Nephron (organoid): ENCODE measurements at regions not wholly inside any gene's neighbourhood (a gene's known extent, or its start where the extent isn't known, plus 50 kb on each side); places are given as distances from the start of the nearest gene placed in this dataset.

Experiments used
- H3K27ac Mint-ChIP-seq, 3 experiments: 2 replicates each; pipeline ENCODE4 v1.8.0; 2020; ENCODE audit warnings: mixed read lengths in 3 of 3, mild to moderate bottlenecking in 2 of 3, moderate library complexity in 1 of 3
- H3K27me3 Mint-ChIP-seq: 2 replicates; pipeline ENCODE4 v1.8.0; 2021; ENCODE audit warnings: low read depth, mild to moderate bottlenecking, moderate library complexity, mixed read lengths
- H3K36me3 Mint-ChIP-seq: 2 replicates; pipeline ENCODE4 v1.8.0; 2020; ENCODE audit warnings: low read depth, mixed read lengths
- H3K4me1 Mint-ChIP-seq: 2 replicates; pipeline ENCODE4 v1.8.0; 2020; ENCODE audit warnings: mixed read lengths
- H3K4me3 Mint-ChIP-seq, 3 experiments: 2 replicates each; pipeline ENCODE4 v1.8.0; 2020; ENCODE audit warnings: mild to moderate bottlenecking in 3 of 3, mixed read lengths in 3 of 3, moderate library complexity in 2 of 3
- H3K9me3 Mint-ChIP-seq: 2 replicates; pipeline ENCODE4 v1.8.0; 2020; ENCODE audit warnings: mixed read lengths
- TF ChIP-seq, protein P1 (sequence below), 3 experiments: fragments of 200-600 bp; sonication (generic); IDR thresholded peaks; one replicate each; pipeline ENCODE4 v1.5.0; 2021; ENCODE audit warnings: antibody characterized with exemption in 3 of 3; ENCODE audit not compliant: unreplicated experiment in 3 of 3

DNA sequence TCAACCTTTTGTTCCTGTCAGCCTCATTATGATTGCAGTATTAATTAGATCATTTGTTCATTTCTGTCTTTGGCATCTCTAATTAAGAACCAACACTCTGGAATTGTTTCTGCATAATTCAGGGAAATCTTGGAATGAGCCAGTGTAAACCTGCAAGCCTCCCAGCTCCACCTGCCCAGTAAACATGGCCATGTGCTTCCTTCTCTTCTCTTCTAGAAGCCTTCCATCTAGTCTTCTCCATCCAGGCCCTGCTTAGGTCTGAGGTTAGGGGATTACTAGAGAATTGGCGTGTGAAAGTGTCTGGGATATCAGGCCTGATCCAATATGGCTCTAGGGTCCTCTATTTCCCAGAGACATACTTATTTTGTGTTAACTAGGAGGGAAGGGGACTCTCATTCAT lies 528.0 kb downstream of the AACS start:
- Mint-ChIP-seq H3K27ac (no peak overlapping the region), H3K4me3 (no peak overlapping the region), H3K27me3 (peaks cover 6% of the 10 kb centered on the region), H3K4me1 (no peaks in the 10 kb centered on the region), H3K9me3 (peaks cover 5% of the 10 kb centered on the region), H3K36me3 (no peaks in the 10 kb centered on the region)
- TF ChIP-seq, protein P1, sequence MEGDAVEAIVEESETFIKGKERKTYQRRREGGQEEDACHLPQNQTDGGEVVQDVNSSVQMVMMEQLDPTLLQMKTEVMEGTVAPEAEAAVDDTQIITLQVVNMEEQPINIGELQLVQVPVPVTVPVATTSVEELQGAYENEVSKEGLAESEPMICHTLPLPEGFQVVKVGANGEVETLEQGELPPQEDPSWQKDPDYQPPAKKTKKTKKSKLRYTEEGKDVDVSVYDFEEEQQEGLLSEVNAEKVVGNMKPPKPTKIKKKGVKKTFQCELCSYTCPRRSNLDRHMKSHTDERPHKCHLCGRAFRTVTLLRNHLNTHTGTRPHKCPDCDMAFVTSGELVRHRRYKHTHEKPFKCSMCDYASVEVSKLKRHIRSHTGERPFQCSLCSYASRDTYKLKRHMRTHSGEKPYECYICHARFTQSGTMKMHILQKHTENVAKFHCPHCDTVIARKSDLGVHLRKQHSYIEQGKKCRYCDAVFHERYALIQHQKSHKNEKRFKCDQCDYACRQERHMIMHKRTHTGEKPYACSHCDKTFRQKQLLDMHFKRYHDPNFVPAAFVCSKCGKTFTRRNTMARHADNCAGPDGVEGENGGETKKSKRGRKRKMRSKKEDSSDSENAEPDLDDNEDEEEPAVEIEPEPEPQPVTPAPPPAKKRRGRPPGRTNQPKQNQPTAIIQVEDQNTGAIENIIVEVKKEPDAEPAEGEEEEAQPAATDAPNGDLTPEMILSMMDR (IDR thresholded peaks at IDR 0.05; ENCODE audit: unreplicated experiment in 3 of 3), result no peak

GRCh38 chr12:125604976-125605375 lies 539.7 kb downstream of the AACS start:
- H3K27me3 Mint-ChIP-seq, result no peaks in the 10 kb centered on the region
- TF ChIP-seq, protein P1 (IDR thresholded peaks at IDR 0.05; ENCODE audit: unreplicated experiment in 3 of 3), result no peak
- no peaks in the 10 kb centered on the region for H3K4me1 Mint-ChIP-seq
- H3K4me3 Mint-ChIP-seq, result no peak overlapping the region
- peaks cover 8% of the 10 kb centered on the region for H3K9me3 Mint-ChIP-seq
- no peak overlapping the region for H3K27ac Mint-ChIP-seq
- no peaks in the 10 kb centered on the region for H3K36me3 Mint-ChIP-seq

GRCh38 chr12:125606312-125606711 lies 541.1 kb downstream of the AACS start:
- H3K4me1 Mint-ChIP-seq, result no peaks in the 10 kb centered on the region
- no peak overlapping the region for H3K27ac Mint-ChIP-seq
- no peaks in the 10 kb centered on the region for H3K36me3 Mint-ChIP-seq
- peaks cover 5% of the 10 kb centered on the region for H3K9me3 Mint-ChIP-seq
- H3K4me3 Mint-ChIP-seq, result no peak overlapping the region
- H3K27me3 Mint-ChIP-seq, result no peaks in the 10 kb centered on the region
- TF ChIP-seq, protein P1 (IDR thresholded peaks at IDR 0.05; ENCODE audit: unreplicated experiment in 3 of 3), result no peak

GRCh38 chr12:125610292-125610691 lies 545.1 kb downstream of the AACS start:
- Mint-ChIP-seq H3K27me3 (no peaks in the 10 kb centered on the region), H3K9me3 (no peaks in the 10 kb centered on the region)

GRCh38 chr12:125610971-125611370 lies 545.7 kb downstream of the AACS start:
- H3K9me3 Mint-ChIP-seq, result no peaks in the 10 kb centered on the region
- H3K4me1 Mint-ChIP-seq, result no peaks in the 10 kb centered on the region
- TF ChIP-seq, protein P1 (IDR thresholded peaks at IDR 0.05; ENCODE audit: unreplicated experiment in 3 of 3), result no peak
- no peaks in the 10 kb centered on the region for H3K27me3 Mint-ChIP-seq
- no peak overlapping the region for H3K4me3 Mint-ChIP-seq
- H3K36me3 Mint-ChIP-seq, result no peaks in the 10 kb centered on the region
- H3K27ac Mint-ChIP-seq, result no peak overlapping the region

More at GRCh38 chr12:125610292-125610691, 545.1 kb downstream of the AACS start:
- TF ChIP-seq, protein P1 (IDR thresholded peaks at IDR 0.05; ENCODE audit: unreplicated experiment in 3 of 3), result no peak
- no peaks in the 10 kb centered on the region for H3K36me3 Mint-ChIP-seq
- no peak overlapping the region for H3K27ac Mint-ChIP-seq
- no peaks in the 10 kb centered on the region for H3K4me1 Mint-ChIP-seq
- H3K4me3 Mint-ChIP-seq, result no peak overlapping the region

- H3K4me1 Mint-ChIP-seq, result no peaks in the 10 kb centered on the region
- H3K27ac Mint-ChIP-seq, result no peak overlapping the region
These were observed 548.8 kb downstream of the AACS start for GRCh38 chr12:125614058-125614457.

More at GRCh38 chr12:125614058-125614457, 548.8 kb downstream of the AACS start:
- Mint-ChIP-seq H3K9me3 (no peaks in the 10 kb centered on the region), H3K4me3 (no peak overlapping the region), H3K27me3 (no peaks in the 10 kb centered on the region), H3K36me3 (no peaks in the 10 kb centered on the region)
- TF ChIP-seq, protein P1 (IDR thresholded peaks at IDR 0.05; ENCODE audit: unreplicated experiment in 3 of 3), result no peak
